GM19395 (cell line): ENCODE measurements at regions not wholly inside any gene's neighbourhood (a gene's known extent, or its start where the extent isn't known, plus 50 kb on each side); places are given as distances from the start of the nearest gene placed in this dataset.
"Not testable (repeated sequence)": the region's sequence is repeated elsewhere in the genome, so short reads cannot be mapped to it uniquely, and the experiment has no call there.

Experiments
- ATAC-seq: cut with Tn5 transposase; IDR thresholded peaks from one replicate; pipeline ENCODE4 v1.9.1; 2021; ENCODE audit warnings: mild to moderate bottlenecking, moderate library complexity; ENCODE audit not compliant: unreplicated experiment

GRCh38 chr7:73244782-73245311, 63.8 kb downstream of the NSUN5 start:
- ATAC-seq = not testable (repeated sequence)

GRCh38 chr7:73234994-73235717, 73.5 kb downstream of the NSUN5 start:
- peak; percentile 95 for ATAC-seq

- ATAC-seq = not testable (repeated sequence)
These were observed 82.9 kb downstream of the NSUN5 start for GRCh38 chr7:73225745-73226144.

GRCh38 chr7:73221724-73222123, 86.9 kb downstream of the NSUN5 start:
- peak; percentile 46 for ATAC-seq

- ATAC-seq = peak; percentile 51
These were observed 87.8 kb downstream of the NSUN5 start for GRCh38 chr7:73220766-73221370.

GRCh38 chr7:73220357-73220756, 88.3 kb downstream of the NSUN5 start:
- peak; percentile 80 for ATAC-seq

GRCh38 chr7:73218802-73219201, 89.8 kb downstream of the NSUN5 start:
- not testable (repeated sequence) for ATAC-seq

GRCh38 chr7:73216046-73216675, 92.5 kb downstream of the NSUN5 start:
- ATAC-seq = not testable (repeated sequence)

- ATAC-seq = not testable (repeated sequence)
These were observed 93.4 kb downstream of the NSUN5 start for GRCh38 chr7:73215232-73215631.

GRCh38 chr7:73214471-73214870, 94.2 kb downstream of the NSUN5 start:
- not testable (repeated sequence) for ATAC-seq

- ATAC-seq = not testable (repeated sequence)
These were observed 95.5 kb downstream of the NSUN5 start for GRCh38 chr7:73213076-73213475.

GRCh38 chr7:73205594-73205993, 103.0 kb downstream of the NSUN5 start:
- not testable (repeated sequence) for ATAC-seq

- not testable (repeated sequence) for ATAC-seq
These were observed 103.7 kb downstream of the NSUN5 start for GRCh38 chr7:73204898-73205297.

GRCh38 chr7:73203312-73203711, 105.3 kb downstream of the NSUN5 start:
- not testable (repeated sequence) for ATAC-seq

GRCh38 chr7:73201264-73201663, 107.4 kb downstream of the NSUN5 start:
- not testable (repeated sequence) for ATAC-seq

- ATAC-seq = not testable (repeated sequence)
These were observed 108.0 kb downstream of the NSUN5 start for GRCh38 chr7:73200518-73201099.

- not testable (repeated sequence) for ATAC-seq
These were observed 108.2 kb upstream of the SPDYE9 start for GRCh38 chr7:73193991-73194390.

GRCh38 chr7:73190483-73191155, 104.8 kb upstream of the SPDYE9 start:
- ATAC-seq = not testable (repeated sequence)

- not testable (repeated sequence) for ATAC-seq
These were observed 102.4 kb upstream of the SPDYE9 start for GRCh38 chr7:73188287-73188686.

- not testable (repeated sequence) for ATAC-seq
These were observed 100.9 kb upstream of the SPDYE9 start for GRCh38 chr7:73186589-73187309.
